K562 (cell line): ENCODE measurements at regions not wholly inside any gene's neighbourhood (a gene's known extent, or its start where the extent isn't known, plus 50 kb on each side); places are given as distances from the start of the nearest gene placed in this dataset.

ENCODE experiments used
- CREB3L1 ChIP-seq: fragments of 450-650 bp; IDR thresholded peaks from 2 replicates; pipeline ENCODE4 v1.6.1; 2014; ENCODE audit warnings: low read depth, mild to moderate bottlenecking, moderate library complexity, borderline replicate concordance
- REST ChIP-seq, 2 experiments: fragments of 450-650 bp; formaldehyde crosslinking in 1 of 2; IDR thresholded peaks; 2 replicates each; pipeline versions ENCODE4 v1.4.0 to v1.6.1; 2014 to 2020; ENCODE audit warnings: mild to moderate bottlenecking in 2 of 2, borderline replicate concordance in 1 of 2, low read depth in 1 of 2
- ZNF253 ChIP-seq: fragments of 250-450 bp; sonication (Bioruptor Pico); conservative IDR thresholded peaks from 2 replicates; pipeline ENCODE4 v1.6.1; 2021; ENCODE audit warnings: mild to moderate bottlenecking
- TF ChIP-seq, protein P1 (sequence below): fragments of 200-600 bp; sonication (generic); IDR thresholded peaks from one replicate; pipeline ENCODE4 v1.6.1; 2012; ENCODE audit warnings: mild to moderate bottlenecking, low read depth, low read length, inconsistent platforms

GRCh38 chrX:40169193-40170101 lies 71.7 kb upstream of the BCOR start (continued):
- peak; percentile 58 for TF ChIP-seq REST (IDR thresholded peaks at IDR 0.05; ENCODE audit: borderline replicate concordance)
- TF ChIP-seq REST (CRISPR knock-in tag; IDR thresholded peaks at IDR 0.05; ENCODE audit: low read depth), result no peak
- no peak for TF ChIP-seq CREB3L1
- TF ChIP-seq, protein P1, sequence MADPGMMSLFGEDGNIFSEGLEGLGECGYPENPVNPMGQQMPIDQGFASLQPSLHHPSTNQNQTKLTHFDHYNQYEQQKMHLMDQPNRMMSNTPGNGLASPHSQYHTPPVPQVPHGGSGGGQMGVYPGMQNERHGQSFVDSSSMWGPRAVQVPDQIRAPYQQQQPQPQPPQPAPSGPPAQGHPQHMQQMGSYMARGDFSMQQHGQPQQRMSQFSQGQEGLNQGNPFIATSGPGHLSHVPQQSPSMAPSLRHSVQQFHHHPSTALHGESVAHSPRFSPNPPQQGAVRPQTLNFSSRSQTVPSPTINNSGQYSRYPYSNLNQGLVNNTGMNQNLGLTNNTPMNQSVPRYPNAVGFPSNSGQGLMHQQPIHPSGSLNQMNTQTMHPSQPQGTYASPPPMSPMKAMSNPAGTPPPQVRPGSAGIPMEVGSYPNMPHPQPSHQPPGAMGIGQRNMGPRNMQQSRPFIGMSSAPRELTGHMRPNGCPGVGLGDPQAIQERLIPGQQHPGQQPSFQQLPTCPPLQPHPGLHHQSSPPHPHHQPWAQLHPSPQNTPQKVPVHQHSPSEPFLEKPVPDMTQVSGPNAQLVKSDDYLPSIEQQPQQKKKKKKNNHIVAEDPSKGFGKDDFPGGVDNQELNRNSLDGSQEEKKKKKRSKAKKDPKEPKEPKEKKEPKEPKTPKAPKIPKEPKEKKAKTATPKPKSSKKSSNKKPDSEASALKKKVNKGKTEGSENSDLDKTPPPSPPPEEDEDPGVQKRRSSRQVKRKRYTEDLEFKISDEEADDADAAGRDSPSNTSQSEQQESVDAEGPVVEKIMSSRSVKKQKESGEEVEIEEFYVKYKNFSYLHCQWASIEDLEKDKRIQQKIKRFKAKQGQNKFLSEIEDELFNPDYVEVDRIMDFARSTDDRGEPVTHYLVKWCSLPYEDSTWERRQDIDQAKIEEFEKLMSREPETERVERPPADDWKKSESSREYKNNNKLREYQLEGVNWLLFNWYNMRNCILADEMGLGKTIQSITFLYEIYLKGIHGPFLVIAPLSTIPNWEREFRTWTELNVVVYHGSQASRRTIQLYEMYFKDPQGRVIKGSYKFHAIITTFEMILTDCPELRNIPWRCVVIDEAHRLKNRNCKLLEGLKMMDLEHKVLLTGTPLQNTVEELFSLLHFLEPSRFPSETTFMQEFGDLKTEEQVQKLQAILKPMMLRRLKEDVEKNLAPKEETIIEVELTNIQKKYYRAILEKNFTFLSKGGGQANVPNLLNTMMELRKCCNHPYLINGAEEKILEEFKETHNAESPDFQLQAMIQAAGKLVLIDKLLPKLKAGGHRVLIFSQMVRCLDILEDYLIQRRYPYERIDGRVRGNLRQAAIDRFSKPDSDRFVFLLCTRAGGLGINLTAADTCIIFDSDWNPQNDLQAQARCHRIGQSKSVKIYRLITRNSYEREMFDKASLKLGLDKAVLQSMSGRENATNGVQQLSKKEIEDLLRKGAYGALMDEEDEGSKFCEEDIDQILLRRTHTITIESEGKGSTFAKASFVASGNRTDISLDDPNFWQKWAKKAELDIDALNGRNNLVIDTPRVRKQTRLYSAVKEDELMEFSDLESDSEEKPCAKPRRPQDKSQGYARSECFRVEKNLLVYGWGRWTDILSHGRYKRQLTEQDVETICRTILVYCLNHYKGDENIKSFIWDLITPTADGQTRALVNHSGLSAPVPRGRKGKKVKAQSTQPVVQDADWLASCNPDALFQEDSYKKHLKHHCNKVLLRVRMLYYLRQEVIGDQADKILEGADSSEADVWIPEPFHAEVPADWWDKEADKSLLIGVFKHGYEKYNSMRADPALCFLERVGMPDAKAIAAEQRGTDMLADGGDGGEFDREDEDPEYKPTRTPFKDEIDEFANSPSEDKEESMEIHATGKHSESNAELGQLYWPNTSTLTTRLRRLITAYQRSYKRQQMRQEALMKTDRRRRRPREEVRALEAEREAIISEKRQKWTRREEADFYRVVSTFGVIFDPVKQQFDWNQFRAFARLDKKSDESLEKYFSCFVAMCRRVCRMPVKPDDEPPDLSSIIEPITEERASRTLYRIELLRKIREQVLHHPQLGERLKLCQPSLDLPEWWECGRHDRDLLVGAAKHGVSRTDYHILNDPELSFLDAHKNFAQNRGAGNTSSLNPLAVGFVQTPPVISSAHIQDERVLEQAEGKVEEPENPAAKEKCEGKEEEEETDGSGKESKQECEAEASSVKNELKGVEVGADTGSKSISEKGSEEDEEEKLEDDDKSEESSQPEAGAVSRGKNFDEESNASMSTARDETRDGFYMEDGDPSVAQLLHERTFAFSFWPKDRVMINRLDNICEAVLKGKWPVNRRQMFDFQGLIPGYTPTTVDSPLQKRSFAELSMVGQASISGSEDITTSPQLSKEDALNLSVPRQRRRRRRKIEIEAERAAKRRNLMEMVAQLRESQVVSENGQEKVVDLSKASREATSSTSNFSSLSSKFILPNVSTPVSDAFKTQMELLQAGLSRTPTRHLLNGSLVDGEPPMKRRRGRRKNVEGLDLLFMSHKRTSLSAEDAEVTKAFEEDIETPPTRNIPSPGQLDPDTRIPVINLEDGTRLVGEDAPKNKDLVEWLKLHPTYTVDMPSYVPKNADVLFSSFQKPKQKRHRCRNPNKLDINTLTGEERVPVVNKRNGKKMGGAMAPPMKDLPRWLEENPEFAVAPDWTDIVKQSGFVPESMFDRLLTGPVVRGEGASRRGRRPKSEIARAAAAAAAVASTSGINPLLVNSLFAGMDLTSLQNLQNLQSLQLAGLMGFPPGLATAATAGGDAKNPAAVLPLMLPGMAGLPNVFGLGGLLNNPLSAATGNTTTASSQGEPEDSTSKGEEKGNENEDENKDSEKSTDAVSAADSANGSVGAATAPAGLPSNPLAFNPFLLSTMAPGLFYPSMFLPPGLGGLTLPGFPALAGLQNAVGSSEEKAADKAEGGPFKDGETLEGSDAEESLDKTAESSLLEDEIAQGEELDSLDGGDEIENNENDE, result no peak
- no peak for TF ChIP-seq ZNF253
